DMS153 treated with DMSO at 0.1 percent for 48 hours (cell line): ENCODE measurements at regions not wholly inside any gene's neighbourhood (a gene's known extent, or its start where the extent isn't known, plus 50 kb on each side); places are given as distances from the start of the nearest gene placed in this dataset.
"Not testable (repeated sequence)": the region's sequence is repeated elsewhere in the genome, so short reads cannot be mapped to it uniquely, and the experiment has no call there.

Experiments
- DNase-seq: peaks from one replicate; lab custom pipeline; 2025; ENCODE audit not compliant: unreplicated experiment; lab: John Stamatoyannopoulos, UW

DNA sequence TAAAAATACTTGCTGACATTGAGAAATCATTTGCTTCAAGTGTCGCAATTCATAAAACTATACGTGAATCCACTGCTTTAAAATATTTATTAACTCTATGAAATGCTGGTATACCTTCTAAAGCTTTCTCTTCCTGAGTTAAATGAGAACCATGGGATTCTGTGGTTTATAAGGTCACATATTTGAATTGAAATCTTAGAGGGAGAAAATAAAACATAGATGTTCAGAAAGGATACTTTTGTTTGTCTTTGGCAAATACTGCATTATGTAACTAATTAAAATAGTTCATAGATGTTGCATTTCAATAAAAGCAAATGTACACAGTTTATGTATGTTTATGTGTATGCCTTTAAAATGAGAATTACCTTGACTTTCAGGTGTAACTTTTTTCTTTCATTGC, 250.1 kb downstream of the FAM170A start:
- DNase-seq, result no peak

DNA sequence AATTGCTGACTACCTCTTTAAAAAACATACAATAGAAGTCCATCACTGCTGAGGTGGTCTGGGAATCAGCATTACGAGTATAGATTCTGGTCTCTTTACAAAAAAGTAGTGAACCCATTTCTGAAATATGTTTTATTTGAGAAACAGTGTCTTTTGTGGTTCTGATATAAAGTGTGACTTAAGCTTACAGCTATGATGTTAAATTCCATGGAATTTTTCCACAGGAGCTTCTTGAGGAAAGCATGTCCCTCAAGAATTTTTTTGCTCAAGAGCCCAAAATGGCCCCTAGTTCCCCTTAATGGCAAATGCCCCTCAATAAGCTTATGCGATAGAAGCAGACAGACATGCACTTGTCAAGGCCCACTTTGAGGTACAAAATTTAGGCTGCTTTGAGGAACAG, 265.7 kb downstream of the FAM170A start:
- DNase-seq, result no peak

DNA sequence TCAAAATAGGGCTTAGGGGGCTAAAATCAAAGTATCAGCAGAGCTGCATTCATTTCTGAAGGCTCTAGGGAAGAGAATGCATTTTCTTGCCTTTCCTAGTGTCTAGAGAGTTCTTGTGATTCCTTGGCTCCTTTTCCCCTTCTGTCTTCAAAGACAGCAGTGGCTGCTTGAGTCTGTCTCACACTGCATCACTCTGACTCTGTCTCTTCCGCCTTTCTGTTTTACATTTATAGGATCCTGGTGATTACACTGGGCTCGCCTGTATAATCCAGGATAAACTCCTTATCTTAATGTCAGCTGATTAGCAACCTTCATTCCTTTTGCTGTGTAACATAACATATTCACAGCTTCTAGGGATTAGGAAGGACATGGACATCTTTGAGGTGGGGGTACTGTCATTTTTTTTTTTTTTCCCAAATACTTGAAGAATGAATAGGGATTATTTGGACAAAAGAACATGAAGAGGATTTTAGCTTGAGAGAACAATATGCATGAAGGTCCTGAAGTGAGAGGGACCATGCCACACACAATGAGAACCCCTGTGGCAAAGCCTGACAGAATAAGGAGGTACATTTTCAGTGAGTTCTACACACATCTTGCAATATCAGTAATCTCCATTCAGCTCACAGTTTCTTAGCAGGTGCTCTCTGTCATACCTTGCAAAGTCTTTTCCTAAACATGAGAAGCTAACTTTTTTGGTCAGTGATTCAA, 267.6 kb downstream of the FAM170A start:
- DNase-seq, result no peak

DNA sequence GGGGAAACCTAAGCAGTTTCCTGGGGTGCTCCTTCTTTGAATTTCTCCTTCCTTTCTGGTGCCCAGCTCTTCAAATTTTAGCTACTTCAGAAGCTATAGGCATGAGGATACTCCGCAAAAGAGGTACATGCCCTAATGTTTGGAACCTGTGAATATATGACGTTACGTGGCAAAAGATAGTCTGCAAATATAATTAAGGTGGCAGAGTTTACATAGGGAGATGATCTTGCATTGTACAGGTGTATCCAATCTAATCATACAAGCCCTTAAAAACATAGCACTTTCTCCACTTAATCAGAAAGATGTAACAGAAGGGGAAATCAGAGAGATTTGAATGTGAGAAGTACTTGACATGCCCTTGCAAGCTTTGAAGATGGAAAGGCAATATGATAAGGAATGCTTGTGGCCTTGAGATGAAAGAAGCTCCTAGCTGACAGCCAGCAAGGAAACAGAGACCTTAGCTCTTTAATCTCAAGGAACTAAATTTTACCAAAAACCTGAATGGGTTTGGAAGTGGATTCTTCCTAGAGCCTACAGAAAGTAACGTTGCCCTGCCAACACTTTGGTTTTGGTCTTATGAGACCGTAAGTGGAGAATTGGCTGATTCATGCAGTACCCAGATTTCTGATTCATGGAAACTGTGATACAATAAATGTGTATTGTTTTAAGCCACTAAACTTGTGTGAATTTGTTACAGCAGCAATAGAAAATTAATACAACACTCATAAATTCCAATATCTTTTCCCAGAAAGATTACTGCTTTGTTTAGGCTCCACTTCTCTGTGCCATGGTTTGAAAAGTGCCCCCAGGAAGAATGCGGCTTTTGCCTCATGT, 268.4 kb downstream of the FAM170A start:
- DNase-seq, result no peak

DNA sequence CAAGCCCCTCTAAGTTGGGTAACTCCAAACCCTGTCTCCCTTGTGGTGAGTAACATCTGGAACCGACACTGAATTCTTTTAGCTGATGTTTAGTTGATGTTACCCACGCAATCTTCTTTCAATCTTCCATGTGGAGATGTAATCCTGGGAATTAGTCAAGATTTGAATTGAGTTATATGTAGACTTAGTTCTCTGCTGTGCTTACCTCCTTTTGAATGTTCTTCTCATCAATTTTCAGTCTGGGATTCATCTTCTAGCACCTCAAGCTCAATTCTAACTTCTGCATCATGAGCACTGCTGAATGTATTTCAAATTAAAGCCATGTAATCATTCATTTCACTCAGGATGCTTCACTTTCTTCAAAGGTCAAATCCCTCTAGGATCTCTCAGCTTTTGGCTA, 270.6 kb downstream of the FAM170A start:
- DNase-seq, result no peak

DNA sequence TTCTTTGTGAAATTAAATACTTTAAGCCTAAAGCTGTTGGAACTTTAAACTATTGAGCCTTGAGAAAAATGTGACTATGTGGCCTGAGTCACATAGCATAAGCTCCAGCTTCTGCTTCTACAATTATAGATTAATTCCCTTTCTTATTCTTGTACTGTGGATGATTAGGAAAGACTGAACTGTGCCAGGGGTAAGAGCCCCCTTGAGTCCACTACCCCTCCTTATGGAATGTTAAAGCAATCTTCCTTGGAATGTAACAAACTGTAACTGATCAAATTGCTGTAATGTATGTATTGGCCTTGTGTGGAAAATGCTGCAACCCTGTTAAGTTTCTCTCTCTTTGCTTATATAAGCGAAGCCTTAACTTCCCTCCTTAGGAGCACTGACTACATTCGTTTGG, 273.2 kb downstream of the FAM170A start:
- DNase-seq, result no peak

DNA sequence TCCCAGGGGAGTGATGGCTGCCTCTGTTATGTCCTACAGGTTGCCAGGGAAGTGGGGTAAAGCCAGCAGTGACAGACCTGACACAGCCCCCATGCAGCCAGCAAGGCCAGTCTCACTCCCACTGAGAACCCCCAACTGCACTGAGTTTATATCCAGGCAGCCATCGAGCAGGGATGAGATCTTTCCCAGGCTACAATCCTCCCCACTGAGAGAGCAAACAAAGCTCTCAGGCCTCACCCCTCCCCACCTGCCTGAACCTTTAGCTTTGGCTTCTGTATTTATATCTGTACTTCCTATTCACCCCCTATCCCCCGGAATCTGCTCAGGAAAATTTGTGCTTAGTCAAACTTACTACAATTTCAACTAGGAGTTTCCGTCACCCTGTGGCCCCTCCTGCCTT, 284.1 kb downstream of the FAM170A start:
- DNase-seq, result no peak

DNA sequence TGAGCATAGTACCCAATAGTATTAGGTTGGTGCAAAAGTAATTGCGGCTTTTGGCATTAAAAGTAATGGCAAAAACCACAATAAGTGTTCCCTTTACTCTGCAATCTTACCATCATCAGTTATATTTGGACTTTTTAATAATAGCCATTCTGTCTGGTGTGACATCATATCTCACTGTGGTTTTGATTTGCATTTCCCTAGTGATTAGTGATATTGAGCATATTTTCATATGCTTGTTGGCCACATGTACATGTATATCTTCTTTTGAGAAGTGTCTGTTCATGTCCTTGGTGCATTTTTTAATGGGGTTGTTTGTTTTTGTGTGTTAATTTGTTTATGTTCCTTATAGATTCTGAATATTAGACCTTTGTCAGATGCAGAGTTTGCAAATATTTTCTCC, 289.9 kb downstream of the FAM170A start:
- no peak for DNase-seq

DNA sequence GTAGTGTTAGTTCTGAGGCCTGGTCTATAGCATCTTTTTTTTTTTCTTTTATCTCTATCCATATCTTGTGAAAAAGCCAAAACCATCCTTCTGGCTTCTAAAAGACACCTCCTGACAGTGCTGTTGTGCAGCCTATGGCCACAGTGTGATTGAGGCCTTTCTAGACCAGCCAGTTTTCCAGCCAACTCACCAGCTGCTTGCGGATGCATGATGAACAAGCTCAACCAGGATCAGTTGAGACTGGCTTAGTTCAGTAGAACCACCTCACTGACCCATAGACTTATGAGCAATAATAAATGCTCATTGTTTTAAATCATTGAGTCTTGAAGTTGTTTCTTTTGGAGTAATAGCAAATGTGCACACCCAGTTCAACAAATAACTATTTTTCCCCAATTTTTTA, 296.9 kb downstream of the FAM170A start:
- DNase-seq, result no peak

DNA sequence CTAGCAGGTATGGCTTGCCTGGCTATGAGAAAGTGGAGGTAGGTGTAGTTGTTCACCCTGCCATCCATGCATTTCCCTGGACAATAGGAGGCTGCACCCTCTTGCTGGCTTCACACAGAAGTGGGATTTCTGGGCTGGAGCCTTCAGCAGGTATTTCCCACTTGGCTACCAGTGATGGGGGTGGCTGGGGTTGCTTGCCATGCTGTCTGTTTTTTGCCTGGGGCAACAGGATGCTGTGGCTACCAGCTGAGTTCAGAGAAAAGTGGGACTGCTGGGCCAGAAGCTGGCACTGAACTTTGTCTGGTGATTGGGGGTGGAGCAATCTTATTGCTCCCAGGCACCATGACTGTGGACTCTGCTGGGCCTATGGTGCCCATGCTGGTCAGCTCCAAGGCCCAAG, 299.6 kb downstream of the FAM170A start:
- DNase-seq, result no peak

DNA sequence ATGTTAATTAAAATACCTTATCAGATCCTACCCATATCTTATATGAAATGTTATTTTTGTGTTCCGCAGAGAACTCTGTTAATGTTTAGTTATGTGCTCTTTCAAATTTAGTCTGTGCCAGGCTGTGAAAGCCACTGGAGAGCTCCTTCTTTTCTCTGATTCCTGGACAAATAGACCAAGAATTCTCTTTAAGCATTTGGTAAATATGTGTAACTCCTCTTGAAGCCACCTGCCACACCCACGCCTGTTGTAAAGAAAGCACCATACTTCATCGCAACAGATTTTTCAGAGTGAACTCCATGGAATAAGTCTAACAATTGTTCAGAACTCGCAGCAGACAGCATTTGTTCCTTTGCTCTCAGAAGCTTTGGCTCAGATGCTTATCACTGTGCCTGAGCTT, 301.1 kb downstream of the FAM170A start:
- DNase-seq, result no peak

DNA sequence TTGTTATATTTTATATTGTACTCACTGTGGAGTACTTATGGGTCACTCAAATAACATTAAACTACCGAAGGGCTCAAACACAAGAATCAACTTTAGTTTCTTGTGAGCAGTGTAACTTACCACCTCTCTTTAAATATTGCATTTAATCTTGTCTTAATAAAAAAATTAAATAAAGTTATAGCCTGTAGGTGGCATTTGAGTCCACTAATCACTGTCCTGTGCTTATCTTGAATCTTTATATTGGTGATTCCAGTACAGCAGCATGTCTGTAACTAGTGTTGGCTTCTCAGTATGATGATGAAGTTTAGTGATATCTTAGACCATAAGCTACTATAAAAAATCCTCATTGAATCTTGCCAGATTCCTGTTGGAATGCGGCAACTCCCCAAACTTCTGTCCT, 313.8 kb downstream of the FAM170A start:
- no peak for DNase-seq

DNA sequence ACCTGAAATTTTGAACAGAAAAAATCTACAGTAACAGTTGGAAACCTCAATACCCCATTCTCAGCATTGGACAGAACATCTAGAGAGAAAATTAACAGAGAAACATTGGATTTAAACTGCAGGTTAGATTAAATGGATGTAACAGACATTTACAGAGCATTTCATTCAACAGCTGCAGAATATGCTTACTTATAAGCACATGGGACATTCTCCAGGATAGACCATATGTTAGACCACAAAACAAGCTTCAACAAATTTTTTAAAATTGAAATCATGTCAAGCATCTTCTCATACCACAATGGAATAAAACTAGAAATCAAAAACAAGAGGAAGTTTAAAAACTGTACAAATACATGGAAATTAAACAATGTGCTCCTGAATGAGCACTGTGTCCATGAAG, 316.3 kb downstream of the FAM170A start:
- DNase-seq, result no peak

DNA sequence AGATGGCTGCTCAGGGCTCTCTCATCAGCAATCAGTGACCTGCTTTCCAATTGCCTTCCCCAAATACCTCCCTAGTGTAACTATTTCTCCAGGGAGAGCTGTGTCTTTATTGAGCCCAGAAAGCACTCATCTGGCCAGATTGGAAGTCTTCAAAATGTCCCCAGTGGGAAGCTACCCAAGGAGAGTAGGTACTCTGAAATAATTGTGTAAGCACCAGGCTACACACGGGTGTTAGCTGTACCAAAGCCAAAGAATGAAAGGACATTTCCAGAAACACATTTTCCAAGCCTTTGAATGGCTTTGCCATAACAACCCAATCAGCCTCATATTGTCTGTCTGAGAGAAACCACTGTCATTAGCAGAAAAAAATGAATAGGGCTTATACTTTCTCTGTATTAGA, 318.8 kb downstream of the FAM170A start:
- DNase-seq, result no peak

DNA sequence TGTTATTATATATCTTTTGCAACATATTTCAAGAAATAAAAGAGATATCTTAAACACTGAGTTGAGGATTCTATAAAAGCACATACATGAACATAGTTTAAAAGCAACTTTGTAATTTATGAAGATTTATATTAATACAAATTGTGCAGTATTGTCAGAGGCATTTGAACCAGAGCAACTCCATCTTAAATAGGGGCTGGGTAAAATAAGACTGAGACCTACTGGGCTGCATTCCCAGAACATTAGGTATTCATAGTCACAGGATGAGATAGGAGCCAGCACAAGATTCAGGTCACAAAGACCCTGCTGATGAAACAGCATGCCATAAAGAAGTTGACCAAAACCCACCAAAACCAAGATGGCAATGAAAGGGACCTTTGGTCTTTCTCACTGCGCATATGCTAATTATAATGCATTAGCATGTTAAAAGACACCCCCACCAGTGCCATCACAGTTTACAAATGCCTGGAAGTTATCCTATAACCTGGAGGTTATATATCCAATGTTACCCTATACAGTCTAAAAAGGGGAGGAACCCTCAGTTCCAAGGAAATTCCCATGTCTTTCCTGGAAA, 320.2 kb downstream of the FAM170A start:
- no peak for DNase-seq

DNA sequence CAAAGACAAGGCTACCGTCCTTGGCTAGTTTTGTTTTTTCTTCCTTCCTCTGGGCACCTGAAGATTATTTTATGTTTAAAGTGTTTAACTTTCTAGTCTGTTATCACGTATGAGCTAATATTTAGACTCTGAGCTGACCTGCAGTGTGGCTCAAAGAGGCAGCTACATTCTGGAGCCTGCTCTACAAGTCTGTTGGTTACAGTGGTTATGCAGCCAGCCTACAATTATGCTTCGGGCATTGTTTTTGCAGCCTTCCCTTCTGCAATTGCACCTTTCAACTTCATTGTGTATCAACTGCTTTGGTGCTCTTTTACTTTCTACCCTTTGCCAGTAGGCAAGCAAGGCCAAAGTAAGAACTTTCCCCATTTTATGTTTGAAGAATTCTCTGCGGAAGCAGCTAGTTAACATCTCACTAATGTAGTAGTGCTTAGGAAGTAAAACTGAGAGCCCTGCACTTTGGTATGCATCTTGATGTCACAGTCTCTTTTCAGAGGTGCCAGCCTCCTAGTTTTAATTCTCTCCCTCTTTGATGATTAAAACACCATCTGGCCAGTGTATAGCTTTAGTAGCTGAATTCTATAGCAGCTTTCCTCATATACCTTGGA, 322.1 kb downstream of the FAM170A start:
- DNase-seq, result no peak

DNA sequence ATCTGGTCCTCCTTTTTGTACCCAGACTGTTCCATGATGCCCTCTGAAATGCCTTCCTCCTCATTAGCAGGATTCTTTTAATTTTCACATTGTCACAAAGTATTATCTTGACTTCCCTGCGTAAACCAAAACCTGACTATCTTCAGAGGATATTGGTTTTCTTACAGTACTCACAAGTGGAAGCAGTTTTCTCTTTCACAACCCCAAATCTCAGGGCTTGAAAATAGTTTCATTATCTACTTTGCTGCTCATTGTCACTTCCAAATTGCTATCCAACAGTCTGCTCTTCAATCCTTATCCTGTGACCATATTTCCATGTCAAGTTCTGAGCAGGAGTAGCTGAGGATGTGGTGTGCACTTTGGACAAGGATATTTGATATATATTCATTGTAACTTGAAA, 324.1 kb downstream of the FAM170A start:
- DNase-seq, result no peak

DNA sequence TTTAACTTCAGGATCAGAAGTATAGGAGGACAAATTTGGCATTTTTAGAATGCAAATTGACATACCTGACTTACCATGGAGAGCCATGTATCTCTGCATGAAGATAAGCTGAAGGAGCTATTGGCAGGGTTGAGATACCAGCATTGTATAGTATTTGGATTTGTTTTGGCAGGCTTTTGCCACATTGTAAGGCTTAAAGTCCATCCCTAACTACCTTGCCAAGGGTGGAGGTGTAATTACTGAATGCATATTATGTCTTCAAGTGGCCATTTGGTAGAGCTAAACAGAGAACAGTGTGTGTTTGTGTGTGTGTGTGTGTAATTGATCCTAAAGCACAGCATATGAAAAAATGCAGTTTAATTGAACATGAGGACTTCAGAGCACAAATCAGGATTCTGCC, 324.7 kb downstream of the FAM170A start:
- DNase-seq, result no peak

DNA sequence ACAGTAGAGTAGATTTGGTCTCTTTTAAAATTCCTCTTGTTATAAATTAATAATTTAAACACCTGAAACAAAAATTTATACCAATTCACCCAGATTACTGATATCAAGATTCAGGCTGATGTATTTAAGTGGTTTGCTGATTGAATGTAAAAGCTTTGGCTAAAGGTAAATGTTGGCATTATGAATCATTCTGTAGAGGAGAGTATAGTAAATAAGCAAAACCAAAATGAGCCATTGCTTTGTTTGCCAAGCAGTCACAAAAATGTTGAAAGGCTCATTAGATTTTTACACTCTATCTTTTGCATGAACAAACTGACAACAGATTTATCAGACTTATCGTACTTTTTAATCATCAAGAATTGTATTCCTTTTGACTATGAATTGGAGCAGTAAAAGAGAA, 332.6 kb downstream of the FAM170A start:
- no peak for DNase-seq

DNA sequence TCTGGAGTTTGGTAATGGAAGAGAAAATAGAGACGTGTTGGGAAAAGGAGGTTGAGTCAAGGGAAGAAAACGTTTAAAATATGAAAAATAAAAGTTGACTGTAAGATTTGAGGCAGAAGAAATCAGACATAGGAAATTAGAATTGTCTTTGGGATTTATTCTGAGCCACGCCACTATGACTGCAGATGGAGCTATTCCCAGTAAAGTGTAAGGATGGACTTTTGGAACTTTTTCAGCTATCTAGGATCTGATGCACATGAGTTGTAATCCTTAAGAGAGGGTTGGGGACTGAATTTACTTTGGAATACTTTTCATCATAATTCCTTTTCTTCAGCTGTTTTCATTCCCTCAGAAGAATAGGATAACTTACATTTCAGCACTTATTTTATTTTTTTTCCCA, 336.7 kb downstream of the FAM170A start:
- DNase-seq, result no peak

DNA sequence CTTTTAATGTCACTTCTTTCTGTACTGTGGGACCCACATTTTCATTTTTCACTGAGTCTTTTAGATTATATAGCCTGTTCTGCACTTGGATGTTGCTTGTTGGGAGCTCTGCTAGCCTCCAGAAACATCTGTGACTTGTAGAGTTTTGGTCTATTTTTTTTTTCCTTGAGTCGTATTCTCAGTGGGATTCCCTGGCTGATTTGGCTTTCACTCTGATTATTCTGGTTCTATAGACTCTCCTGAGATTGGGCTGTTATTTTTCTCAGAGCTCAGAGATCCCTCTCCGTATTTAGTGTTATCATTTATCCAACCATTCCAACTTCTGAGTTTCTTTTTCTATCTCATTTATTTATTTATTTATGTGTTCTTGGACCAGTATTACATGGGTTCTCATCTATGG, 339.3 kb downstream of the FAM170A start:
- DNase-seq, result no peak

DNA sequence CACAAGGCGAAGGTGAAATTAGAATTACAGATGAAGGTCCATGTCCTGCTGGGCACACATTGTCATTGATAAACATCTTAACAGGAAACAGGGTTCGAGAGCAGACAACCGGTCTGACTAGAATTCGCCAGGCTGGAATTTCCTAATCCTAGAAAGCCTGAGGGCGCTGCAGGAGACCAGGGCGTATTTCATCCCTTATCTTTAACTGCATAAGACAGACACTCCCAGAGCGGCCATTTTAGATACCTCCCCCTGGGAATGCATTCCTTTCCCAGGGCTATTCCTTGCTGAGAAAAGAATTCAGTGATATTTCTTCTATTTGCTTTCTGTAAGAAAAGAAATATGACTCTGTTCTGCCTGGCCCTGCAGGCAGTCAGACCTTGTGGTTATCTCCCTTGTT, 357.7 kb downstream of the FAM170A start:
- DNase-seq, result not testable (repeated sequence)
